H9 (cell line): ENCODE measurements at regions not wholly inside any gene's neighbourhood (a gene's known extent, or its start where the extent isn't known, plus 50 kb on each side); places are given as distances from the start of the nearest gene placed in this dataset.

Experiments used
- DNase-seq: peaks from one replicate; pipeline ENCODE4 v3.0.0-alpha.2; 2017
- H2AFZ ChIP-seq: one replicate; pipeline ENCODE4 v1.6.1; 2013; ENCODE audit warnings: mild to moderate bottlenecking, low read length, control low read depth, moderate library complexity
- H2AK5ac ChIP-seq: 2 replicates; pipeline ENCODE4 v1.6.1; 2013; ENCODE audit warnings: low read length, control low read depth, mixed read lengths; ENCODE audit not compliant: insufficient read length
- H2BK120ac ChIP-seq: one replicate; pipeline ENCODE4 v1.6.1; 2013; ENCODE audit warnings: low read depth, mild to moderate bottlenecking, low read length, control low read depth, inconsistent platforms; ENCODE audit not compliant: poor library complexity, severe bottlenecking
- H2BK12ac ChIP-seq: 2 replicates; pipeline ENCODE4 v1.6.1; 2013; ENCODE audit warnings: low read length, control low read depth, mixed read lengths, low read depth; ENCODE audit not compliant: insufficient read length
- H2BK15ac ChIP-seq: 2 replicates; pipeline ENCODE4 v1.6.1; 2013; ENCODE audit warnings: low read depth, low read length, control low read depth
- H2BK20ac ChIP-seq: one replicate; pipeline ENCODE4 v1.6.1; 2013; ENCODE audit warnings: low read depth, mild to moderate bottlenecking, low read length, control low read depth, inconsistent platforms; ENCODE audit not compliant: poor library complexity, severe bottlenecking
- H2BK5ac ChIP-seq: 2 replicates; pipeline ENCODE4 v1.6.1; 2013; ENCODE audit warnings: low read length, control low read depth, mixed read lengths; ENCODE audit not compliant: insufficient read length
- H3K14ac ChIP-seq: 2 replicates; pipeline ENCODE4 v1.6.1; 2013; ENCODE audit warnings: low read length, control low read depth; ENCODE audit not compliant: insufficient read depth
- H3K18ac ChIP-seq: 2 replicates; pipeline ENCODE4 v1.6.1; 2013; ENCODE audit warnings: low read depth, mild to moderate bottlenecking, mixed read lengths, low read length, control low read depth; ENCODE audit not compliant: insufficient read length
- H3K23ac ChIP-seq: 2 replicates; pipeline ENCODE4 v1.6.1; 2013; ENCODE audit warnings: low read length, control low read depth, mixed read lengths, low read depth; ENCODE audit not compliant: insufficient read length
- H3K23me2 ChIP-seq: 2 replicates; pipeline ENCODE4 v1.6.1; 2013; ENCODE audit warnings: low read depth, mild to moderate bottlenecking, mixed read lengths, low read length, control low read depth; ENCODE audit not compliant: insufficient read length, poor library complexity, severe bottlenecking
- H3K27ac ChIP-seq: 2 replicates; pipeline ENCODE4 v1.5.1; 2013; ENCODE audit warnings: low read length, control low read depth, mixed read lengths, low read depth; ENCODE audit not compliant: insufficient read length
- H3K27me3 ChIP-seq: 2 replicates; pipeline ENCODE4 v1.6.1; 2013; ENCODE audit warnings: low read length, control low read depth, inconsistent platforms; ENCODE audit not compliant: insufficient read depth
- H3K4ac ChIP-seq: 2 replicates; pipeline ENCODE4 v1.6.1; 2013; ENCODE audit warnings: low read depth, mild to moderate bottlenecking, control low read depth, inconsistent platforms, low read length, moderate library complexity
- H3K4me1 ChIP-seq: 2 replicates; pipeline ENCODE4 v1.6.1; 2013; ENCODE audit warnings: low read length, control low read depth, inconsistent platforms; ENCODE audit not compliant: insufficient read depth
- H3K4me2 ChIP-seq: 2 replicates; pipeline ENCODE4 v1.6.1; 2013; ENCODE audit warnings: low read length, control low read depth, mixed read lengths; ENCODE audit not compliant: insufficient read length, insufficient read depth
- H3K56ac ChIP-seq: 2 replicates; pipeline ENCODE4 v1.6.1; 2013; ENCODE audit warnings: low read depth, mild to moderate bottlenecking, mixed read lengths, low read length, control low read depth; ENCODE audit not compliant: insufficient read length
- H3K79me1 ChIP-seq: 2 replicates; pipeline ENCODE4 v1.6.1; 2013; ENCODE audit warnings: low read depth, mild to moderate bottlenecking, moderate library complexity, low read length, control low read depth, inconsistent platforms; ENCODE audit not compliant: insufficient read depth, poor library complexity, severe bottlenecking
- H3K79me2 ChIP-seq: 2 replicates; pipeline ENCODE4 v1.6.1; 2013; ENCODE audit warnings: low read length, control low read depth, inconsistent platforms; ENCODE audit not compliant: insufficient read depth
- H3K9ac ChIP-seq: 2 replicates; pipeline ENCODE4 v1.6.1; 2013; ENCODE audit warnings: low read length, control low read depth, mixed read lengths; ENCODE audit not compliant: insufficient read length; ENCODE audit errors: extremely low read depth
- H3K9me3 ChIP-seq: one replicate; pipeline ENCODE4 v1.6.1; 2013; ENCODE audit warnings: low read depth, low read length, inconsistent platforms; ENCODE audit not compliant: control insufficient read depth
- H3T11ph ChIP-seq: one replicate; pipeline ENCODE4 v1.6.1; 2013; ENCODE audit warnings: mild to moderate bottlenecking, low read length, control low read depth, inconsistent platforms
- H4K20me1 ChIP-seq: one replicate; pipeline ENCODE4 v1.6.1; 2013; ENCODE audit not compliant: control insufficient read depth, insufficient read length, insufficient read depth
- H4K5ac ChIP-seq: 2 replicates; pipeline ENCODE4 v1.6.1; 2013; ENCODE audit warnings: low read depth, mild to moderate bottlenecking, mixed read lengths, low read length, control low read depth; ENCODE audit not compliant: insufficient read length
- H4K8ac ChIP-seq: replicated peaks from 2 replicates; pipeline ENCODE4 v1.6.1; 2013; ENCODE audit warnings: low read length, control low read depth, mixed read lengths, low read depth; ENCODE audit not compliant: insufficient read length
- H4K91ac ChIP-seq: 2 replicates; pipeline ENCODE4 v1.6.1; 2013; ENCODE audit warnings: low read depth, mild to moderate bottlenecking, moderate library complexity, mixed read lengths, low read length, control low read depth; ENCODE audit not compliant: insufficient read length
- H3K27ac Mint-ChIP-seq, 3 experiments: 2 replicates in 2 of 3; 3 replicates in 1 of 3; pipeline ENCODE4 v1.8.0; 2020 to 2021; ENCODE audit warnings: mixed read lengths in 3 of 3, mild to moderate bottlenecking in 1 of 3, moderate library complexity in 1 of 3
- H3K27me3 Mint-ChIP-seq: 2 replicates; pipeline ENCODE4 v1.8.0; 2021; ENCODE audit warnings: low read depth, mild to moderate bottlenecking, moderate library complexity, mixed read lengths
- H3K36me3 Mint-ChIP-seq, 3 experiments: 2 replicates in 2 of 3; 3 replicates in 1 of 3; pipeline ENCODE4 v1.8.0; 2020 to 2021; ENCODE audit warnings: low read depth in 3 of 3, mixed read lengths in 3 of 3; ENCODE audit not compliant: insufficient read depth in 1 of 3
- H3K4me1 Mint-ChIP-seq, 2 experiments: 2 replicates each; pipeline ENCODE4 v1.8.0; 2020; ENCODE audit warnings: mixed read lengths in 2 of 2
- H3K4me3 Mint-ChIP-seq, 2 experiments: 2 replicates in 1 of 2; 3 replicates in 1 of 2; pipeline ENCODE4 v1.8.0; 2020 to 2021; ENCODE audit warnings: mild to moderate bottlenecking in 2 of 2, mixed read lengths in 2 of 2, moderate library complexity in 1 of 2
- H3K9me3 Mint-ChIP-seq, 2 experiments: 2 replicates in 1 of 2; 3 replicates in 1 of 2; pipeline ENCODE4 v1.8.0; 2020; ENCODE audit warnings: mild to moderate bottlenecking in 2 of 2, mixed read lengths in 2 of 2, moderate library complexity in 1 of 2
- CTCF ChIP-seq: fragments of 200-600 bp; sonication (generic); conservative IDR thresholded peaks from 3 replicates; pipeline ENCODE4 v1.8.0; 2021; ENCODE audit warnings: antibody characterized with exemption, mild to moderate bottlenecking
- WGBS: extraction: QIAGEN DNeasy Blood & Tissue Kit; methylation state at CpG from one replicate; pipeline ENCODE4 v1.1.7; 2013; ENCODE audit warnings: missing lambda C conversion rate, low lambda C conversion rate, mixed read lengths; ENCODE audit not compliant: insufficient read length; ENCODE audit errors: extremely low coverage; 5-methylcytosine and 5-hydroxymethylcytosine counted together

GRCh38 chr7:115722302-115722977, 308.1 kb downstream of the TFEC start:
- Histone ChIP-seq H4K20me1 (no peaks in the 10 kb centered on the region), H3K23ac (no peak overlapping the region), H3K9ac (no peak overlapping the region), H4K91ac (no peak overlapping the region), H3K4me2 (no peak overlapping the region), H3T11ph (no peak overlapping the region), H3K79me1 (no peaks in the 10 kb centered on the region), H3K4me1 (peaks cover 2% of the 10 kb centered on the region; the same call in 1 of the 2 replicates), H2AFZ (no peak overlapping the region), H4K5ac (no peak overlapping the region), H3K18ac (no peak overlapping the region), H2AK5ac (no peak overlapping the region), H2BK120ac (no peak overlapping the region), H3K23me2 (no peaks in the 10 kb centered on the region), H3K56ac (no peak overlapping the region), H3K27ac (no peak overlapping the region), H3K27me3 (no peaks in the 10 kb centered on the region), H2BK5ac (no peak overlapping the region), H4K8ac (no peak overlapping the region), H2BK20ac (no peak overlapping the region), H3K4ac (no peak overlapping the region), H2BK12ac (no peak overlapping the region), H3K14ac (no peak overlapping the region), H3K79me2 (no peaks in the 10 kb centered on the region), H3K9me3 (no peaks in the 10 kb centered on the region), H2BK15ac (no peak overlapping the region)
- H3K4me1 Mint-ChIP-seq = no peaks in the 10 kb centered on the region; a peak in 1 of 4 replicates
- no peaks in the 10 kb centered on the region for H3K27me3 Mint-ChIP-seq
- H3K9me3 Mint-ChIP-seq = no peaks in the 10 kb centered on the region
- no peak for TF ChIP-seq CTCF
- H3K4me3 Mint-ChIP-seq = no peak overlapping the region
- no CpG with 5 or more reads among the region's 4 CpGs for WGBS
- no peak overlapping the region for H3K27ac Mint-ChIP-seq
- no peak for DNase-seq
- no peaks in the 10 kb centered on the region for H3K36me3 Mint-ChIP-seq
